ENCODE measurements at regions not wholly inside any gene's neighbourhood (a gene's known extent, or its start where the extent isn't known, plus 50 kb on each side); places are given as distances from the start of the nearest gene placed in this dataset.
A peak's percentile ranks its signal among the peaks of the same experiment; 100 is the strongest.

GRCh38 chr7:84546403-84546802 is 351.8 kb upstream of the SEMA3A start:
- H3K27me3 ChIP-seq = no peaks in the 10 kb centered on the region
- no peak for DNase-seq (ENCODE audit: low spot score)
- H3K9me2 ChIP-seq (replicated peaks; ENCODE audit: insufficient read depth) = no peaks in the 10 kb centered on the region
- H3K9me3 ChIP-seq (ENCODE audit: low read depth) = no peaks in the 10 kb centered on the region
- no peak overlapping the region for H3K4me2 ChIP-seq
- TF ChIP-seq, protein P1, sequence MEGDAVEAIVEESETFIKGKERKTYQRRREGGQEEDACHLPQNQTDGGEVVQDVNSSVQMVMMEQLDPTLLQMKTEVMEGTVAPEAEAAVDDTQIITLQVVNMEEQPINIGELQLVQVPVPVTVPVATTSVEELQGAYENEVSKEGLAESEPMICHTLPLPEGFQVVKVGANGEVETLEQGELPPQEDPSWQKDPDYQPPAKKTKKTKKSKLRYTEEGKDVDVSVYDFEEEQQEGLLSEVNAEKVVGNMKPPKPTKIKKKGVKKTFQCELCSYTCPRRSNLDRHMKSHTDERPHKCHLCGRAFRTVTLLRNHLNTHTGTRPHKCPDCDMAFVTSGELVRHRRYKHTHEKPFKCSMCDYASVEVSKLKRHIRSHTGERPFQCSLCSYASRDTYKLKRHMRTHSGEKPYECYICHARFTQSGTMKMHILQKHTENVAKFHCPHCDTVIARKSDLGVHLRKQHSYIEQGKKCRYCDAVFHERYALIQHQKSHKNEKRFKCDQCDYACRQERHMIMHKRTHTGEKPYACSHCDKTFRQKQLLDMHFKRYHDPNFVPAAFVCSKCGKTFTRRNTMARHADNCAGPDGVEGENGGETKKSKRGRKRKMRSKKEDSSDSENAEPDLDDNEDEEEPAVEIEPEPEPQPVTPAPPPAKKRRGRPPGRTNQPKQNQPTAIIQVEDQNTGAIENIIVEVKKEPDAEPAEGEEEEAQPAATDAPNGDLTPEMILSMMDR (IDR thresholded peaks at IDR 0.05; ENCODE audit: poor library complexity) = no peak
- TF ChIP-seq EZH2phosphoT487 (IDR thresholded peaks at IDR 0.05; ENCODE audit: low read depth, severe bottlenecking, unreplicated experiment) (no peak), EZH2 (IDR thresholded peaks at IDR 0.05; ENCODE audit: borderline replicate concordance) (no peak)
- no peaks in the 10 kb centered on the region for H3K79me2 ChIP-seq
- H3K4me1 ChIP-seq (ENCODE audit: insufficient read depth) = no peaks in the 10 kb centered on the region
- H3K36me3 ChIP-seq (replicated peaks; ENCODE audit: insufficient read depth, low read depth) = no peaks in the 10 kb centered on the region
- 95% methylated on average over 12 of the region's 12 CpGs for WGBS (ENCODE audit: low lambda C conversion rate, missing lambda C conversion rate)
- no peaks in the 10 kb centered on the region for H4K20me1 ChIP-seq (ENCODE audit: insufficient read depth, poor library complexity, severe bottlenecking)
- no peak overlapping the region for H3K4me3 ChIP-seq
- H2AFZ ChIP-seq = no peak overlapping the region
- no peak overlapping the region for H3K27ac ChIP-seq

DNA sequence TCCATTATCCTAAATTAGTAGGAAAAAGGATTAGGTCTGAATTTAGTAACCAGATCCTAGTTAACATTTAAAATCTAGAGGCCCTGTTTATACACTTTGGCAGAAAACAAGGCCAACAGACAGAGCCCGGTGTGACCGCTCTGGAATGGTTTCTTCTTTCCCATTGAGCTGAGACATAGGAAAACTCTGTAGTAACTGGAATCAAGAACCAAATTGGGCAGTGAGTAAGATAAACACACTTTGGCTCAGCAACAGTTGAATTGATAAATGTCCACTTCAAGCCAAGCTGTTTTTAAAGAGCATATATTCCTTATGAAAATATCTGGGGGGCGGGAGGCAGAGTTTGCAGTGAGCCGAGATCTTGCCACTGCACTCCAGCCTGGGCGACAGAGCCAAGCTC is 343.7 kb upstream of the SEMA3A start:
- Histone ChIP-seq H3K27ac (no peak overlapping the region), H3K79me2 (no peaks in the 10 kb centered on the region), H3K4me1 (ENCODE audit: insufficient read depth) (peaks cover 18% of the 10 kb centered on the region), H3K36me3 (replicated peaks; ENCODE audit: insufficient read depth, low read depth) (no peaks in the 10 kb centered on the region), H3K9me2 (replicated peaks; ENCODE audit: insufficient read depth) (no peaks in the 10 kb centered on the region), H3K9me3 (ENCODE audit: low read depth) (no peaks in the 10 kb centered on the region), H3K4me2 (no peak overlapping the region), H3K27me3 (no peaks in the 10 kb centered on the region), H4K20me1 (ENCODE audit: insufficient read depth, poor library complexity, severe bottlenecking) (no peaks in the 10 kb centered on the region), H3K4me3 (no peak overlapping the region), H2AFZ (no peak overlapping the region)
- DNase-seq (ENCODE audit: low spot score) = no peak
- no peak for TF ChIP-seq EZH2 (IDR thresholded peaks at IDR 0.05; ENCODE audit: borderline replicate concordance)
- TF ChIP-seq, protein P1 (IDR thresholded peaks at IDR 0.05; ENCODE audit: poor library complexity) = no peak
- no peak for TF ChIP-seq EZH2phosphoT487 (IDR thresholded peaks at IDR 0.05; ENCODE audit: low read depth, severe bottlenecking, unreplicated experiment)
- WGBS (ENCODE audit: low lambda C conversion rate, missing lambda C conversion rate) = 90% methylated on average over 5 of the region's 5 CpGs

DNA sequence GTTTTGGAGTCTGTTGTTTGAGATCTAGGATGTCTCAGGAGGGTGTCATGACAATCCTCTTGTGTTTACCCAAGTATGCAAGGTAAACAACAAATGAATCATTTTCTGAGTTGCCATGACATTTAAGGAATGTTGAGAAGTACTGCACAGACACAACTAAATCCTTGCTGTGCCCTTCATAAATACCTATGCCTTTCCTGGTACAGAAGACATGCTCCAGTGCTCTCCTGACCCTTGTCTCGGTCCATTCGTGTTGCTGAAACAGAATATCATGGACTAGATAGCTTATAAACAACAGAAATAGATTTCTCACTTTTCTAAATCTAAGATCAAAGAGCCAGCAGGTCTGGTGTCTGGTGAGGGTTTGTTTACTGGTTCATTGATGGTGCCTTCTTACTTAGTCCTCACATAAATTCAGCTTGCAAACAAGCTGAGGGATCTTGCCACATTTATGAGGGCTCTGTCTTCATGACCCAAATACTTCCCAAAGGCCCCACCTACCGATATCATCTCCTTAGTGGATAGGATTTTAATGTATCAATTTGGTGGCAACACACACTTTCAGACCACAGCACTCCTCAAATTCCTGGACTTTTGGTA is 341.8 kb upstream of the SEMA3A start:
- Histone ChIP-seq H3K4me3 (no peak overlapping the region), H3K36me3 (replicated peaks; ENCODE audit: insufficient read depth, low read depth) (no peaks in the 10 kb centered on the region), H3K4me2 (peak overlapping the region; percentile 52), H3K9me2 (replicated peaks; ENCODE audit: insufficient read depth) (no peaks in the 10 kb centered on the region), H3K27me3 (no peaks in the 10 kb centered on the region), H3K27ac (peak overlapping the region; percentile 80), H2AFZ (no peak overlapping the region), H4K20me1 (ENCODE audit: insufficient read depth, poor library complexity, severe bottlenecking) (no peaks in the 10 kb centered on the region), H3K4me1 (ENCODE audit: insufficient read depth) (peaks cover 26% of the 10 kb centered on the region), H3K9me3 (ENCODE audit: low read depth) (no peaks in the 10 kb centered on the region), H3K79me2 (no peaks in the 10 kb centered on the region)
- 54% methylated on average over 3 of the region's 3 CpGs for WGBS (ENCODE audit: low lambda C conversion rate, missing lambda C conversion rate)
- no peak for DNase-seq (ENCODE audit: low spot score)
- TF ChIP-seq, protein P1 (IDR thresholded peaks at IDR 0.05; ENCODE audit: poor library complexity) = no peak
- TF ChIP-seq EZH2phosphoT487 (IDR thresholded peaks at IDR 0.05; ENCODE audit: low read depth, severe bottlenecking, unreplicated experiment) (no peak), EZH2 (IDR thresholded peaks at IDR 0.05; ENCODE audit: borderline replicate concordance) (no peak)
